GM13976 (cell line): ENCODE measurements at regions not wholly inside any gene's neighbourhood (a gene's known extent, or its start where the extent isn't known, plus 50 kb on each side); places are given as distances from the start of the nearest gene placed in this dataset.

ENCODE experiments used
- DNase-seq: peaks from one replicate; pipeline ENCODE4 v3.0.0; 2012; ENCODE audit warnings: low spot score
- in situ Hi-C: fragments of 300-500 bp; cut with MboI; formaldehyde crosslinking; loops from one replicate; pipeline ENCODE4 v1.12.0; 2022; ENCODE audit warnings: low sequenced_read_pairs, mixed read lengths, inconsistent platforms; ENCODE audit not compliant: unreplicated experiment
- TF ChIP-seq, protein P1 (sequence below): IDR thresholded peaks from 2 replicates; pipeline ENCODE4 v1.5.1; 2012; ENCODE audit warnings: borderline replicate concordance, mild to moderate bottlenecking; ENCODE audit not compliant: insufficient read depth; ENCODE audit errors: extremely low read depth, missing control alignments, control extremely low read depth

DNA sequence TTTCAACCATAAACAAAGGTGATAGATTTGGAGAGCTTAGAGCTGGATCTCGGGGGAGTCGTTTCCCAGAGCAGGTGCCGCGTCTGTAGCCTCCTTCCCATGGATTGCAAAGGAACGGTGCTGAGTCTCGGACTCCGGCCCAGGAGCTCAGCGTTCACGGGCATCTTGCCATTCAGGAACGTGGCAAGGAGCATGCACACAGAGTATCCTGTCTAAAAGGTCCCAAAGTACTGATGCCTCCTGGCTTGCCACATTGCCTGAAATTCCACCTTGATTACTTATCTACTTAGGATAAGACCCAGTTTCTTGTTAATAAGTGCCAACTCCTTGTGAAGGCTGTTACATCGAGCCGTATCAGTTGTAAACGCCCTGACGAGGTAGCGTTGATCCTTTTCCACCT lies 197.8 kb upstream of the MYT1L start:
- TF ChIP-seq, protein P1, sequence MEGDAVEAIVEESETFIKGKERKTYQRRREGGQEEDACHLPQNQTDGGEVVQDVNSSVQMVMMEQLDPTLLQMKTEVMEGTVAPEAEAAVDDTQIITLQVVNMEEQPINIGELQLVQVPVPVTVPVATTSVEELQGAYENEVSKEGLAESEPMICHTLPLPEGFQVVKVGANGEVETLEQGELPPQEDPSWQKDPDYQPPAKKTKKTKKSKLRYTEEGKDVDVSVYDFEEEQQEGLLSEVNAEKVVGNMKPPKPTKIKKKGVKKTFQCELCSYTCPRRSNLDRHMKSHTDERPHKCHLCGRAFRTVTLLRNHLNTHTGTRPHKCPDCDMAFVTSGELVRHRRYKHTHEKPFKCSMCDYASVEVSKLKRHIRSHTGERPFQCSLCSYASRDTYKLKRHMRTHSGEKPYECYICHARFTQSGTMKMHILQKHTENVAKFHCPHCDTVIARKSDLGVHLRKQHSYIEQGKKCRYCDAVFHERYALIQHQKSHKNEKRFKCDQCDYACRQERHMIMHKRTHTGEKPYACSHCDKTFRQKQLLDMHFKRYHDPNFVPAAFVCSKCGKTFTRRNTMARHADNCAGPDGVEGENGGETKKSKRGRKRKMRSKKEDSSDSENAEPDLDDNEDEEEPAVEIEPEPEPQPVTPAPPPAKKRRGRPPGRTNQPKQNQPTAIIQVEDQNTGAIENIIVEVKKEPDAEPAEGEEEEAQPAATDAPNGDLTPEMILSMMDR: no peak

DNA sequence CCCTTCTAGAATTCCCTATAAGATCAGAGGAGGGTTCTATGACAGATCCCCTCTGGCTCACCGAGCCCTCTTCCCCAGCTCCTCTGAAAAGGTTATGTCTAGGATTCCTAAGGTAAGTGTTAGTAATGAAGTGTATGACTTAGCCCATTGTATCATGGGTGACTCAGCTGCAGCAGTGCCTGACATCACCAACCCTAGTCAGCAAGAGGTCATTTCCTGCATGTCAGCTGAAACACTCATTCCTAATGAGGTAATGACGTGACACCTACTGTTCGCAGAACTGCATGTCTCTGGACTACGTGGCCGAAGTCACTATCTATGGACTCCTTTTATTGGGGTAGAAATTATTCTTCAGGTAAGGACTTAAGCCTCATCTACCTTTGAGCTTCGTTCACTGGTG lies 196.1 kb upstream of the MYT1L start:
- DNase-seq: no peak
- TF ChIP-seq, protein P1: no peak
- in situ Hi-C loops: no loop called here

More for the DNA sequence above, 197.8 kb upstream of the MYT1L start:
- no peak for DNase-seq
- in situ Hi-C loops: no loop called here

DNA sequence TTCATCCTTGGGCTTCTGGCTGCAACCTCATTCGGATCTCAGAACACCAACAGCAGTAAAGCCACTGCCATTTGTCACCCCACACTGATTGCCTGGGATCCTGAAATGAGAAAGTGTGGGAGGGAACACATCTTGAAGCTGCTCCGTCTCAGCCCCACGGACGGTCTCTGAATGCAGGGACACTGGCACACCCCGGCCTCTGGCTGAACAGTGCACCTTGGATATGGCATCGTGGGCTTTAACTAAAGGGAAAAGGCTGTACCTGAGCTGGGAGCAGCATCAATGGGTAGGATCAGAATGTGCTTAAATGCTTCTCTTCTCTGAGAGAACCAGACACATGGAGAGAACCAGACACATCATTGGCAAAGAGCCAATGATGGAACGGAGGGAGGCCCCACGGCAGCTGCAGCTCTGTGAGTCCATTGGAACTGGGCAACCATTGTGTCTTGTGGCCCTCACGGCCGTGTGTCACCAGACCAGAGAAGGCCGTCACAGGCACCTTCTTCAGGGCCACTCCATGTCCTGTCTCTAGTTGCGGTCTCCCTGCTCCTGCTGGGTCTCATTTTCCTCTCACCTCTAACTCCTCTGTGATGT lies 193.4 kb upstream of the MYT1L start:
- no peak for DNase-seq
- TF ChIP-seq, protein P1: no peak
- in situ Hi-C loops: no loop called here

DNA sequence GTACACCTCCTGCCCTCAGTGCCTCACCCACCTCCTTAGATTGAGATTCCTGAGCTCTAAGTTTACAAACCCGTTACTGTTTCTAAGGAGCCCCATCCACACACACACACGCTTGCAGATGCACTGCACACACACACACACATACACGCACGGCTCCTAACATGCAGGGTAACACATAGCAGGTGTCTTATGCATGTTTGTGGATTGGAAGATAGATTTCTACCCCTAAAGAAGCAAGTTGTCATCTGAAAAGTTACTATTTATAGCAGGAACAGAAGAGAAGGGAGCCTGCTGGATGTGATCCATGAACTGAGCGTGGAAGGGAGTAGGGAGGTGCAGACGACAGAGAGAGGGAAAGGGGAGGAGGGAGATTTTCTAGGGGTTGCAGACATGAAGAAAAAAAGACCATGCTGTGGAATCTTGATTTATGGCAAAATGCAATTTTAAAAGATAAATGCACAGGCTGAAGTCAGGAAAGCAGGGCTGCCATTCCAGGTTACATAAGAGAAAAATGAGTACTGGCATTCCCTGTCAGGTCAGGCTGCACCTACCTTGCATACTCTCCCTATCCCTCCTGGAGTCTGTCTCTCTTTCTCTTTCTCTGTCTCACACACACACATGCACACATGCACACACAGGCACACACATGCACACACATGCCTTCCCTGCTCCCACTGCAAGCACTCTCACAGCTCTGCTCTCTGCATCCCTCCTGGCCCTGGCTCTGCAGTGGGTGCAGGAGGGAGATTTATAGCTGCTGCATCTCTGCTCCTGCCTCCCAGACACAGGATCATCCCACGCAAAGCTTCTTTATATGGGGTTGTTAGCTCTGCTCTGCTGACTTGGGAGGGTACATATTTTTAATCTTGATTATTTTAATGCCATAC lies 192.6 kb upstream of the MYT1L start:
- in situ Hi-C loops: no loop called here
- no peak for DNase-seq
- TF ChIP-seq, protein P1: no peak

DNA sequence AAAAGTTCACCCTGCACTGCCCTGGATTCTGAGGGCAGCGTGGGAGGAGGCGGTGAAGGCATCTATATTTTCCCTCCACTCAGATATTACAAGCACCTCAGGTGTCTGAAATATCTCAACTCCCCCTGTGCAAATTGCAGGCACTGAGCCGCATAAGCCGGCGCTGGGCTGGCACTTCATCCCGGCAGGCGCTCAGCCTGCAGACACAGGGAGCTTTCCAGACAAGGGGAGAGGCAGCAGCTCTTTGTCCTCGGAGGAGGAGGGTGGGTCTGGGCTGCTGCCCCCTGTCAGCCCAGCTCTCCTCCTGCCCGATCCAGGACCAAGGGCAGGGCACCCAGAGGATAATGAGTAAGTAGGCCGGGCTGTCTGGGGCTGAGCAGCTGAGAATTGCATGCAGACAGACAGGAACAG lies 189.3 kb upstream of the MYT1L start:
- in situ Hi-C loops: no loop called here

DNA sequence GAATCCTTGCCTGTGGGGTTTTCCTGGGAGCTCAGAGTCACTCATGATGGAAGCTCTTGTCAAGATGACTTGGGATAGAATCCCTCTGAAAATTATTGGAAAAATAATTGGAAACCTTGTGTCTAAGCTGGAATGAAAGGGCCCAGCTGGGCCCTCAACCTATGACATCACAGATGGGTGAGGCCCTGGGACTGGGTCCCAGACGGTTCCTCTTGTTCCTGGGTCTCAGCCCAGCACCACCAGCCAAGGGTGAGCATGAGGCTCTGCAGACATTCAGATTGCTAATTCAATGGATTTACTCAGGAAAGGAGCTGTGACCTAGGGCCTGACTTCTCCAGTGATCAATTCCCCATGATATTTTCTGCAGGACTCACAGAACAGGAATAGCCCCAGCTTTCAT lies 188.3 kb upstream of the MYT1L start:
- in situ Hi-C loops: no loop called here
- DNase-seq: no peak
- TF ChIP-seq, protein P1: no peak

More for the DNA sequence above, 189.3 kb upstream of the MYT1L start:
- TF ChIP-seq, protein P1: no peak
- no peak for DNase-seq
